GM20000 (cell line): ENCODE measurements at regions not wholly inside any gene's neighbourhood (a gene's known extent, or its start where the extent isn't known, plus 50 kb on each side); places are given as distances from the start of the nearest gene placed in this dataset.
"Not testable (repeated sequence)": the region's sequence is repeated elsewhere in the genome, so short reads cannot be mapped to it uniquely, and the experiment has no call there.

Source experiments
- DNase-seq: peaks from one replicate; pipeline ENCODE4 v3.0.0; 2012; ENCODE audit warnings: low spot score
- CTCF ChIP-seq: IDR thresholded peaks from 2 replicates; pipeline ENCODE4 v1.5.1; 2012; ENCODE audit warnings: mild to moderate bottlenecking, control low read depth; ENCODE audit errors: extremely low read depth, missing control alignments

GRCh38 chr10:124245806-124246440, 152.5 kb upstream of the CHST15 start:
- no peak for DNase-seq
- no peak for TF ChIP-seq CTCF

GRCh38 chr10:124245191-124245590, 151.8 kb upstream of the CHST15 start:
- no peak for TF ChIP-seq CTCF
- no peak for DNase-seq

GRCh38 chr10:124244256-124244877, 151.0 kb upstream of the CHST15 start:
- TF ChIP-seq CTCF = no peak
- DNase-seq = no peak

GRCh38 chr10:124243702-124244121, 150.3 kb upstream of the CHST15 start:
- TF ChIP-seq CTCF = no peak
- no peak for DNase-seq

GRCh38 chr10:124242791-124243190, 149.4 kb upstream of the CHST15 start:
- TF ChIP-seq CTCF = no peak
- no peak for DNase-seq

GRCh38 chr10:124242365-124242764, 149.0 kb upstream of the CHST15 start:
- no peak for TF ChIP-seq CTCF
- no peak for DNase-seq

- DNase-seq = not testable (repeated sequence)
These were observed 148.1 kb upstream of the CHST15 start for GRCh38 chr10:124241510-124241909.

GRCh38 chr10:124240839-124241291, 147.5 kb upstream of the CHST15 start:
- DNase-seq = no peak
- TF ChIP-seq CTCF = no peak
